Astrocyte of the spinal cord (primary cell): ENCODE measurements at regions not wholly inside any gene's neighbourhood (a gene's known extent, or its start where the extent isn't known, plus 50 kb on each side); places are given as distances from the start of the nearest gene placed in this dataset.

Source experiments
- DNase-seq: peaks from one replicate; pipeline ENCODE4 v3.0.0; 2011; ENCODE audit warnings: low read depth, low spot score
- H3K4me3 ChIP-seq: 2 replicates; pipeline ENCODE4 v1.5.1; 2011; ENCODE audit warnings: low read depth, mild to moderate bottlenecking, low read length, moderate library complexity
- in situ Hi-C: cut with HindIII; loops from 2 replicates; pipeline ENCODE4 v1.10.0; 2017; ENCODE audit warnings: low sequenced_read_pairs
- TF ChIP-seq, protein P1 (sequence below): IDR thresholded peaks from 2 replicates; pipeline ENCODE4 v1.5.1; 2012; ENCODE audit warnings: low read depth, mild to moderate bottlenecking, low read length, inconsistent platforms

GRCh38 chr9:18002718-18003438 is 424.0 kb downstream of the SH3GL2 start:
- TF ChIP-seq, protein P1, sequence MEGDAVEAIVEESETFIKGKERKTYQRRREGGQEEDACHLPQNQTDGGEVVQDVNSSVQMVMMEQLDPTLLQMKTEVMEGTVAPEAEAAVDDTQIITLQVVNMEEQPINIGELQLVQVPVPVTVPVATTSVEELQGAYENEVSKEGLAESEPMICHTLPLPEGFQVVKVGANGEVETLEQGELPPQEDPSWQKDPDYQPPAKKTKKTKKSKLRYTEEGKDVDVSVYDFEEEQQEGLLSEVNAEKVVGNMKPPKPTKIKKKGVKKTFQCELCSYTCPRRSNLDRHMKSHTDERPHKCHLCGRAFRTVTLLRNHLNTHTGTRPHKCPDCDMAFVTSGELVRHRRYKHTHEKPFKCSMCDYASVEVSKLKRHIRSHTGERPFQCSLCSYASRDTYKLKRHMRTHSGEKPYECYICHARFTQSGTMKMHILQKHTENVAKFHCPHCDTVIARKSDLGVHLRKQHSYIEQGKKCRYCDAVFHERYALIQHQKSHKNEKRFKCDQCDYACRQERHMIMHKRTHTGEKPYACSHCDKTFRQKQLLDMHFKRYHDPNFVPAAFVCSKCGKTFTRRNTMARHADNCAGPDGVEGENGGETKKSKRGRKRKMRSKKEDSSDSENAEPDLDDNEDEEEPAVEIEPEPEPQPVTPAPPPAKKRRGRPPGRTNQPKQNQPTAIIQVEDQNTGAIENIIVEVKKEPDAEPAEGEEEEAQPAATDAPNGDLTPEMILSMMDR, result no peak
- H3K4me3 ChIP-seq, result no peak overlapping the region
- DNase-seq, result no peak
- in situ Hi-C loops, result no loop called here

DNA sequence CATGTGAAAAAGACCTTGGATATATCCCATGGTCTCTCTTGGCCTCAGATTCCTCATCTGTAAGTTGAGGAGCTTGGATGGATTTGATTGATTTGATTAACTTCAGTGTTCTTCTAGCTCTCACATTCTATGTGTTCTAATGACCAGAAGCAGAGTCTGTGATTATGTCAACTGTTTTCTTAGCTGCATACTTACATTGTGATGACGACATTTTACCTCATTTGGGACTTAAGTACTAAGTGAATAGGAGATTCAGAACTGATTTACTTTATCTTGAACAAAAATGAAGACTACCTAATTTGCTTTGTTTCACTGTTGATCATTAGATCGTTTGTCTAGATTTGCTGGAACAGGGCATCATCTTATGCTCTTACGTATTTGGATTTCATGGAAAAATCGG is 427.7 kb downstream of the SH3GL2 start:
- TF ChIP-seq, protein P1, result no peak
- H3K4me3 ChIP-seq, result no peak overlapping the region
- in situ Hi-C loops, result no loop called here
- no peak for DNase-seq

GRCh38 chr9:18007621-18008020 is 428.8 kb downstream of the SH3GL2 start:
- TF ChIP-seq, protein P1, result no peak
- in situ Hi-C loops, result no loop called here
- no peak overlapping the region for H3K4me3 ChIP-seq
- no peak for DNase-seq

DNA sequence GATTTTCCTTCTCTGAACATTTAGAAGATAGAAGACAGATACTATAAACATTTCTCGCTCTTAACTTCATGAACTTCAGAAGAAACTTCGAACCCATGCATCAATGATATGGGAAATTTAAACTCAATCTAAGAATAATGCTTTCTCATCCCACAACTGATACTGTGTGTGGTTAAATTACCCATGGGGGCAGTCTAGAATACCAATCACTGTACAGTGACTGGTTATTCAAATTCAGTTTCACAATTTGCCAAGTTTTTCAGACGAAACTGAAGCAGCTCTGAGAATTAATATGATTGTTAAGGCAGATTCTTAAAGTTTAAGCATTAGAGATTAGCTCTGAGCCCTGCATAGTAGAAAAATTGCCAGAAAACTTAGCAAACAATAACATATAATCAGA is 431.0 kb downstream of the SH3GL2 start:
- TF ChIP-seq, protein P1, result no peak
- in situ Hi-C loops, result no loop called here
- no peak overlapping the region for H3K4me3 ChIP-seq
- no peak for DNase-seq

GRCh38 chr9:18010492-18010891 is 431.6 kb downstream of the SH3GL2 start:
- no peak overlapping the region for H3K4me3 ChIP-seq
- in situ Hi-C loops, result no loop called here
- TF ChIP-seq, protein P1, result no peak
- no peak for DNase-seq

DNA sequence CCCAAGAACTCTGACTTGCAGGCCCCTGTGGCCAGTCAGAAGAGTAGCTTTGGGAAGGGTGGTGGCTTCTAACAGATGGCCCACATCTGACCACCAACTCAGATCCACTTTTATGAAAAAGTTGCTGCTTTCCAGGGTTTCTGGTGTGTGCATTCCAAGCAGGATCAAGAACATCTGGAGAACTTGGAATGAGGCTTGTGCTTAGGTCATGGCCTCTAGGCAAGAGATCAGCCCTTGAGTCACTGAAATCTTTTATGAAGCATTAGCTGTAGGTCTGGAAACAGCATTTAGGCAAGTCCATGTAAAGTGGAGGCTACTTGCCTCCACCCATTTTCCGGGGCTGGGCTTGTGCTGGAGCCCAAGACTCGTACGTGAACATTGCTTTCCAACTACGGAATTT is 433.3 kb downstream of the SH3GL2 start:
- TF ChIP-seq, protein P1, result no peak
- in situ Hi-C loops, result no loop called here

More for the DNA sequence above, 433.3 kb downstream of the SH3GL2 start:
- no peak for DNase-seq
- no peak overlapping the region for H3K4me3 ChIP-seq
